GM19099 (cell line): ENCODE measurements at regions not wholly inside any gene's neighbourhood (a gene's known extent, or its start where the extent isn't known, plus 50 kb on each side); places are given as distances from the start of the nearest gene placed in this dataset.

ENCODE experiments used
- POLR2A ChIP-seq: IDR thresholded peaks from 3 replicates; pipeline ENCODE4 v1.6.1; 2011; ENCODE audit warnings: low read depth; ENCODE audit not compliant: insufficient read length; ENCODE audit errors: extremely low read depth

- no peak for TF ChIP-seq POLR2A
These were observed 97.8 kb upstream of the WWC1 start for GRCh38 chr5:168193493-168194250.

- no peak for TF ChIP-seq POLR2A
These were observed 96.3 kb upstream of the WWC1 start for GRCh38 chr5:168195110-168195509.

GRCh38 chr5:168198359-168198758, 93.1 kb upstream of the WWC1 start:
- TF ChIP-seq POLR2A = no peak

GRCh38 chr5:168202996-168203395, 88.4 kb upstream of the WWC1 start:
- no peak for TF ChIP-seq POLR2A

GRCh38 chr5:168204165-168204564, 87.3 kb upstream of the WWC1 start:
- no peak for TF ChIP-seq POLR2A

- no peak for TF ChIP-seq POLR2A
These were observed 83.9 kb upstream of the WWC1 start for GRCh38 chr5:168207450-168208029.

GRCh38 chr5:168209244-168209995, 82.0 kb upstream of the WWC1 start:
- TF ChIP-seq POLR2A = no peak

- TF ChIP-seq POLR2A = no peak
These were observed 81.4 kb upstream of the WWC1 start for GRCh38 chr5:168209997-168210396.

- no peak for TF ChIP-seq POLR2A
These were observed 80.2 kb upstream of the WWC1 start for GRCh38 chr5:168211245-168211644.

GRCh38 chr5:168211936-168212335, 79.5 kb upstream of the WWC1 start:
- TF ChIP-seq POLR2A = no peak

- no peak for TF ChIP-seq POLR2A
These were observed 77.4 kb upstream of the WWC1 start for GRCh38 chr5:168214071-168214470.

GRCh38 chr5:168214886-168215285, 76.6 kb upstream of the WWC1 start:
- no peak for TF ChIP-seq POLR2A

- no peak for TF ChIP-seq POLR2A
These were observed 75.8 kb upstream of the WWC1 start for GRCh38 chr5:168215646-168216045.

GRCh38 chr5:168216989-168217388, 74.5 kb upstream of the WWC1 start:
- no peak for TF ChIP-seq POLR2A

- no peak for TF ChIP-seq POLR2A
These were observed 73.9 kb upstream of the WWC1 start for GRCh38 chr5:168217497-168217896.

GRCh38 chr5:168218746-168219145, 72.7 kb upstream of the WWC1 start:
- no peak for TF ChIP-seq POLR2A
